GM10266 (cell line): ENCODE measurements at regions not wholly inside any gene's neighbourhood (a gene's known extent, or its start where the extent isn't known, plus 50 kb on each side); places are given as distances from the start of the nearest gene placed in this dataset.

Source experiments
- DNase-seq: peaks from one replicate; pipeline ENCODE4 v3.0.0; 2012; ENCODE audit errors: extremely low spot score
- TF ChIP-seq, protein P1 (sequence below): IDR thresholded peaks from 2 replicates; pipeline ENCODE4 v1.5.1; 2012; ENCODE audit warnings: mild to moderate bottlenecking, low read depth; ENCODE audit not compliant: control insufficient read depth, insufficient read depth; ENCODE audit errors: missing control alignments

DNA sequence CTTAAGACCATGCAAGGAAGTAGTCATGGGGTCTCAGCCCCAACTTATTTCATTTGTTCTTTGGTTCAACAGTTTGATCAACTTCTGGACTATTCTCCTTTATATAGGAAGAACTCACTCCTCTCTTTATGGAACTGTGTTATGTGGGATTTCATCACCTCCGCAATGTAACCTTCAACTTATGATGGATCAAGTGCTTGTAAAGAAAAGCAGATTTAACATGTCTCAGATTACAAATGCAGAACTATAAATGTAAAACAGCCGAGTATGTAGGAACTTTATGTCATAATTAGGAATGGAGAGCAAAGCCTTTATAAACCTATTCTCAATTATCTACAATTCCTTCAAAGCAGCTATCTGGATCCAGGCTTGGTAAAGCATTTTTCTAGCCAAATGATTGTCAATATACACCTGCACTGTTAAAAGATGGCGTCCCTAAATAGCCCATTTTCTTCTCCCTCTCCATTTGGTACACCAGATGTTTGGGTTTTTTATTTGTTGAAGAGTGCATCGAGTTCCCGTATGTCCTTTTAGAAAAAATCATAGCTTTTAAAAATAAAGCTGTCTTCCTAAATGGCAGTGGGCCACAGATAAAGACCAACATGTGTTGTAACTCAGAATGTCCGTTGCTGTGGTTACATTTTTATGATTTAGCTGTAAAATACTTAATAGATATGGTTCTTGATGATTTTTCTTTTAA lies 985.1 kb upstream of the SLC35B3 start:
- no peak for DNase-seq
- TF ChIP-seq, protein P1, sequence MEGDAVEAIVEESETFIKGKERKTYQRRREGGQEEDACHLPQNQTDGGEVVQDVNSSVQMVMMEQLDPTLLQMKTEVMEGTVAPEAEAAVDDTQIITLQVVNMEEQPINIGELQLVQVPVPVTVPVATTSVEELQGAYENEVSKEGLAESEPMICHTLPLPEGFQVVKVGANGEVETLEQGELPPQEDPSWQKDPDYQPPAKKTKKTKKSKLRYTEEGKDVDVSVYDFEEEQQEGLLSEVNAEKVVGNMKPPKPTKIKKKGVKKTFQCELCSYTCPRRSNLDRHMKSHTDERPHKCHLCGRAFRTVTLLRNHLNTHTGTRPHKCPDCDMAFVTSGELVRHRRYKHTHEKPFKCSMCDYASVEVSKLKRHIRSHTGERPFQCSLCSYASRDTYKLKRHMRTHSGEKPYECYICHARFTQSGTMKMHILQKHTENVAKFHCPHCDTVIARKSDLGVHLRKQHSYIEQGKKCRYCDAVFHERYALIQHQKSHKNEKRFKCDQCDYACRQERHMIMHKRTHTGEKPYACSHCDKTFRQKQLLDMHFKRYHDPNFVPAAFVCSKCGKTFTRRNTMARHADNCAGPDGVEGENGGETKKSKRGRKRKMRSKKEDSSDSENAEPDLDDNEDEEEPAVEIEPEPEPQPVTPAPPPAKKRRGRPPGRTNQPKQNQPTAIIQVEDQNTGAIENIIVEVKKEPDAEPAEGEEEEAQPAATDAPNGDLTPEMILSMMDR = no peak

- TF ChIP-seq, protein P1 = no peak
- no peak for DNase-seq
These were observed 982.1 kb upstream of the SLC35B3 start for GRCh38 chr6:9417400-9417799.

GRCh38 chr6:9412951-9413559 lies 977.7 kb upstream of the SLC35B3 start:
- TF ChIP-seq, protein P1 = peak; percentile 51
- no peak for DNase-seq

DNA sequence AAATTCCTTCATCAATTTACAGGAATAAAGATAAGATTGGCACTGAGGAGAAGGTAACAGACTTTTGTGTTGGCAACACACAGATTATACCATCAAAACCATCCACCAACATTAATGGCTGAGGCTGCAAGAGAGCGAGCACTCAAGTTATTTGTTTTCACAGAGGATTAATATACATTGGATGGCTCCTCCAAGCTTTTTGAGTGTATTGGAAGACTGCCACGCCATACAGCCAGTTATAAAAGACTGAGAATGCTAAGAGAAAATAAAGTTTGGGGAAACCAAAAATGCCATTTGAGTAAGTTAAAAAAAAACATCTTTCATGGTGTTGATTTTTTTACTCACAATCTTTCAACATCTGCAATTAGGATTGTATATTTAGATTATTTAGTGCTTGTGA lies 973.8 kb upstream of the SLC35B3 start:
- no peak for DNase-seq
- TF ChIP-seq, protein P1 = no peak

- no peak for DNase-seq
- TF ChIP-seq, protein P1 = no peak
These were observed 973.2 kb upstream of the SLC35B3 start for GRCh38 chr6:9408402-9409117.

GRCh38 chr6:9405825-9406224 lies 970.5 kb upstream of the SLC35B3 start:
- no peak for DNase-seq
- TF ChIP-seq, protein P1 = no peak

DNA sequence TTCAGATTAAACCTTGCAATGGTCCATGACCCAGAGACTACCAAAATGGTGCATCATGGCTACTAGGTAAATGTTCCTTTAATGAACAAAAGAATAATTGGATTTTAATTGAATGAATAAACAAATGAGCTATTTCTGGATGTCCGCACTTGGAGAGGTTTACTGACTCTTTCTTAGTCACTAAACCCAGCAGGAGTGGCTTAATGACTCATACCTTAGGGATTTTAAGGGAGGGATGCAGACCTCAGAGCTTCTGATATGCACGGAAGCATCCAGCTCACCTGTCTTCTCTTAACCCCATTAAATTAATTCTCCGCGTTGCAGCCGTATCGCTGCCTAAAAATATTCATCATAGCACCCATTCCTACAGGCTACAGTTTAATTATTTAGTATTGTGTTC lies 970.0 kb upstream of the SLC35B3 start:
- TF ChIP-seq, protein P1 = no peak
- DNase-seq = no peak
